ENCODE measurements at regions not wholly inside any gene's neighbourhood (a gene's known extent, or its start where the extent isn't known, plus 50 kb on each side); places are given as distances from the start of the nearest gene placed in this dataset.
"Not testable (repeated sequence)": the region's sequence is repeated elsewhere in the genome, so short reads cannot be mapped to it uniquely, and the experiment has no call there.

DNA sequence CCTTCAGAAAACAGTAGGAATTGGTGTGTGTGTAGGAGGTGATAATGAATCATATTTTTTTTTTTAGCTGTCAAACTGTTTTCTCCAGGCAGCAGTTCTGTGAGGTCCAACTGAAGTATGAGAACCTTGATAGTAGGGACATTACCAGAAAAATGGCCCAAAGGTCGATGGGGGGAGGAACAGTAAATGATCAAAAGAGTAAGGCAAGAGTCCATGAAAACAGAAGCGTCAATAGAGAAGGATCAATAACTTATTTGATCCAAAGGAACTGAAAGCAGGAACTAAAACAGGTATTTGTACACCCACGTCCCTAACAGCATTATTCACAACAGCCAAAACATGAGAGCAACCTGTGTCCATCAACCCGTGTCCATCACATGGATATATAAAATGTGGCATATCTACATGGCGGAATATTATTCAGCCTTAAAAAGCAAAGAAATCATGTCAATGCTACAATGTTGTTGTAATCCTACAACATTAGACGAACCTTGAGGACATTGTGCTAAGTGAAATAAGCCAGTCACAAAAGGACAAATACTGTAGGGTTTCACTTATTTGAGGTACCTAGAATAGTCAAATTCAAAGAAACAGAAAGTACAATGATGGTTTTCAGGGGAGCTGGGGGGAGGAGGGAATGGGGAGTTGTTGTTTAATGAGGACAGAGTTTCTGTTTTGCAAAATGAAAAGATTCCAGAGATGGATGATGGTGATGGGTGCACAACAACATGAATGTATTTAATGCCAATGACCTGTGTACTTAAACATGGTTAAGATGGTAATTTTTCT, 214.0 kb upstream of the KLF14 start:
- DNase-seq (ENCODE audit: low read depth): no peak

- no peak for DNase-seq (ENCODE audit: low read depth)
These were observed 214.8 kb upstream of the KLF14 start for GRCh38 chr7:130948822-130949221.

DNA sequence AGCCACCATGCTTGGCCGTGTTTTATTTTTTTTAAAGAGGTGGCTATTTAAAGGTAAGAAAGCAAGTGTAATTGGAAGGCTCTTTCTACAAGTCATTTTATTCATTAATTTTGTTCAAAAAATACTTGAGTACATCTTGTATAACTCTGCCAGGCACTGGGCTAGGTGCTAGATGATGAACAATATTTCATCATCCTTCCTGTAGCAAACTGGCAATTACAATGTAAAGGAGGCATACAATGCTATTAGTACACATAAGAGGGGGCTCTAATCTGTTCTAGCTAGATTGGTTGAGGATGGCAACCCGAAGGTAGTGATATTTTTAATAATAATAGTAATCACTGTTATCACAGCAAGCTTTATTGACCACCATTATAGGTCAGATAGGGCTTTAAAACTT, 215.5 kb upstream of the KLF14 start:
- DNase-seq (ENCODE audit: low read depth): no peak

DNA sequence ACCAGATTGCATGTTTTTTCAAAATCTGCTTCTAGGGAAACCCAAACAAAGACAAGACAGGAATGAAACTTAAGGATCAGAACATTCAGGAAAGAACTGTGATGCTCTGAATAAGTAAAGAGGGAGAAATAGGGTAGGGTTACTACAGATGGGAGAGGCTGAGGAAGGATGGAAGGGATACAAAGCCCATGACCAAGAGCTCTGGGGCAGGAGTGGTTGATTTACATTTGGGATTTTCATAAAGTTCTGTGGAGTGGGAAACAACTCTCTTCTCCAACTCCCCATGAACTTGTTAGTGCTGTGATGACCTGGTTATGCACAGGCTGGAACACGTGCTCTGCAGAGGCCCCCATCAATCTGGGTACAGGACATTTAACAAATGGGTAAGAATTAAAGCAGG, 216.0 kb upstream of the KLF14 start:
- no peak for DNase-seq (ENCODE audit: low read depth)

- DNase-seq (ENCODE audit: low read depth): no peak
These were observed 216.7 kb upstream of the KLF14 start for GRCh38 chr7:130950741-130951140.

DNA sequence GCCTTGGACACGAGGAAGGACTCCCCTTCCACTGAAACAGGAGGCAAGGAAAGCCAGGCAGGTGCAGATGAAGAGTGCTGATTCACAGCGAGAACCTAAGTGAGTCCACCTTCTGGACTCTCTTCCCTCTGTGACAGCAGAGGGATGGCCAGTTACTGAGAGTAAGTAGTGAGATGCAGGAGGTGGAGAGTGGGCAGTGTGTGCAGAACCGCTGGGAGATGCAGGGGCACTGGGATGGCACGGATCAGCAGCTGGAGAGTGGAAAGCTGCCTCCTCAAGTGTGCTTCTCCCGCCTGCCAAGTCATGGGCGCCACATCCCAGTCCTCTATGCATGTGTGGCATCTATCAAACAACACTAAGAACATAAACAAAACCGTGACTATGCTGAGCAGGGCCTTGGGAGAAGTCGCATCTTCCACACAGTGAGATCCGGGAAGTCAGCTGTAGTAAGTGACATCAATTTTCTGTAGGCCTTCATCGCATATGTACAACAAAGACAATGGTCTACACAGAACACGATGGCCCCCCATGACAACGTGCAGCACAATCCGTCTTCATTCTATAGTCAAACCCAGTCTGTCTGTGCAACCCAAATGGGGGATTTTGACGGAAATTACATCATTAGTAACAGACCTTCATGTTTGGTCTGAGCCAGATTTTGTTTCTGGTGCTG, 217.4 kb upstream of the KLF14 start:
- DNase-seq (ENCODE audit: low read depth): no peak

DNA sequence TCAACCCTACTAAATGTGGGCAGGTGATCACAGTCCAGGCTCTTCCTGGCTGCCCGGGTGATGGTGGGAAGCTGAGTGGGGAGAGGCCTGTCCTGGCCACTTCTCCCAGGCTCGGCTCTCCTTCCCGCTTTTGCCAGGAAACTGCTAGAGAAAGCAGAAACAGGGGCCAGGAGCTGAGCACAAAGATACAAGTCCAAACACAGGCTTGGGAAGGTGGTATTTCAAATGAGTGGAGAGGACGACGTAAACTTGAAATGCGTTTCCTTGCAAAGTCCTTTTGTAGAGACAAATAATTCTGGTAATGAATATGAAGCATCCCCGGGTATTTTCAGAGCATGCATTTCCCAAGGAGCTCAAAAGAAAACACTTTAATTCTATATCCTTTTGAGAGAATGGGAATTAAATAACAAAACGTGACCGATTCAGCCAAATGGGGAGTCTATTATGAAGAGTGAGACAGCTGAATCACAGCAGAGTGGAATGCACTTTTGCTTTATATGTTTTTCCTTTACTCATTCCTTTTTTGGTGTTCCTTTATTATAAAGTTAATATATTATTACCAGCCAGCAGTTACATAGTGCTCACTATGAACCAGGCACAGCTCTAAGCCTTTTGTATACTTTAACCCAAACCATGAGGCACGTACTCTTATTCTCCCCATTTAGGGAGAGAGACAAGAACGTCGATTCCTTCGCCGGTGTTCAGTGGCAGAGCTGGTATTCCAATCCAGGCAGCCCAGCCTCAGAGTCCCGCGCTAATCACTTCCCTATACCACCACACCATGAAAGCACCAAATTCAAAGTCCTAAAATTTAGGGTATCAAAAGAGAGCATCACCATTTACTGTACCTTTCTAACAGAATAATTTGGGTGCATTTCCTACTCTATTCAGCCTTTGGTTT, 218.2 kb upstream of the KLF14 start:
- no peak for DNase-seq (ENCODE audit: low read depth)

- no peak for DNase-seq (ENCODE audit: low read depth)
These were observed 219.2 kb upstream of the KLF14 start for GRCh38 chr7:130953196-130953595.

DNA sequence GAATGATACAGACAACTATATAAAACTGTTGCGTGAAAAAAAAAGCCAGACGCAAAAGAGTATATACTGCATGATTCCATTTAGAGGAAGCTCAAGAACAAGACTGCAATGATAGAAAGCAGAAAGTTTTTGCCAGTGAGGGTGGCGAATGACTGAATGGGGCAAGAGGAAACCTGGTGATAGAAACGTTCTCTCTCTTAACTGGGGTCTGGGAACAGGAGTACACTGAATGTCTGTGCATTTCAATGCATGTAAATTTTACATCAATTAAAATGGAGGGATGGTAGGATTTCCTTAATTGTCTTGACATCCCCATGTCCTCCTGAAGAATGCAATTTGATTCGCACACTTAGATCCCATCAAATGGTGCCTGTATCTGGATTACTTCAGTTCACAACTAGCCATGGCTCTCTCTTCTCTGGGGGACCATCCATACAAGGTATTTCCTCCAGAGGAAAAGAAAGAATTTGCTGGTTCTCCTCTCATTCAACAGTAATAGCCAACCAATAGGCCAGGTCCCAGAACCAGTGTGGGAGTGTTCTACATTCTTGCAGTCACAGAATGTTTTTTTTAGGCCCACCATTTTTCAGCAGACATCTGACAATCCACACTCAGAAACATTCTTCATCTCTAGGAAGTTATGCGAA, 221.0 kb upstream of the KLF14 start:
- no peak for DNase-seq (ENCODE audit: low read depth)

- no peak for DNase-seq (ENCODE audit: low read depth)
These were observed 221.5 kb upstream of the KLF14 start for GRCh38 chr7:130955565-130955919.

- DNase-seq (ENCODE audit: low read depth): no peak
These were observed 222.6 kb upstream of the KLF14 start for GRCh38 chr7:130956417-130957136.

DNA sequence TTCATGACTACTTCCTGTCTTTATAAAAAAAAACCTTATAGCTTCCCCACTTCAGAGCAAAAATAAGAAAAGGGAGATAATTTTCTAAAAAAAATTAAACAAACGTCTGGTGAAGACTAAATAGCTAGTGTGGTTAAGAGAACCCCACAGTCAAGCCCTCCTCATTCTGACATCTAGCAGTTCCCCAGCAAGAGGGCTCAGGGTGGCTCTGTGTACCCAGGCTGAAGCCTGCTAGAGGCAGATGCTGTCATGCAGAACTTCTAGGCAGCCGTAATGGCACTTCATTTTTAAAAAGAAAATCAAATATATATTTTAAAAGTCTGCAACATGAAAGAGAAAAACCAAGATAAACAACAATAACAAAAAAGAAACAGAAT, 223.1 kb upstream of the KLF14 start:
- DNase-seq (ENCODE audit: low read depth): no peak

- DNase-seq (ENCODE audit: low read depth): not testable (repeated sequence)
These were observed 223.9 kb upstream of the KLF14 start for GRCh38 chr7:130957722-130958435.

- DNase-seq (ENCODE audit: low read depth): no peak
These were observed 224.8 kb upstream of the KLF14 start for GRCh38 chr7:130958846-130959245.

GRCh38 chr7:130959743-130960207, 225.8 kb upstream of the KLF14 start:
- peak; percentile 64 for DNase-seq (ENCODE audit: low read depth)

GRCh38 chr7:130960208-130960988, 226.4 kb upstream of the KLF14 start:
- peak; percentile 97 for DNase-seq (ENCODE audit: low read depth)

GRCh38 chr7:130961128-130961601, 227.2 kb upstream of the KLF14 start:
- peak; percentile 83 for DNase-seq (ENCODE audit: low read depth)

- no peak for DNase-seq (ENCODE audit: low read depth)
These were observed 228.1 kb upstream of the KLF14 start for GRCh38 chr7:130962109-130962508.

- no peak for DNase-seq (ENCODE audit: low read depth)
These were observed 229.3 kb upstream of the KLF14 start for GRCh38 chr7:130963339-130963738.

DNA sequence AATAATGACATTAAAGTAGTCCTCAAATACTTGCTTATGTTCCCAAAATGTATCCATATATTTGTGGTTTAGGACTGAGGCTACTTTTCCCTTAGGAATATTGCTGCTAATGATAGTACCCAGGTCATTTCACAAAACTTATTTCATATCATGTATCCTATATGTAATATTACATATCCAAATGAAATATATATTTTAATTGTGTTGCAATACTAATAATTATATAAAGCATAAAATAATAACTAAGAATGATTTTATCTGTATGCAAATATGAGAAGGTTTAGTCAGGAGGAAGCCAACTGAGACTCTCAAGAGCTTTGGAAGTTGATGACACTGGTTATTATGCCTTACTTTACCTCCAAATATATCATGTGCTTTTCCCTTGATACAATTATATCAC, 231.5 kb upstream of the KLF14 start:
- DNase-seq (ENCODE audit: low read depth): no peak
